ENCODE measurements at regions not wholly inside any gene's neighbourhood (a gene's known extent, or its start where the extent isn't known, plus 50 kb on each side); places are given as distances from the start of the nearest gene placed in this dataset.

DNA sequence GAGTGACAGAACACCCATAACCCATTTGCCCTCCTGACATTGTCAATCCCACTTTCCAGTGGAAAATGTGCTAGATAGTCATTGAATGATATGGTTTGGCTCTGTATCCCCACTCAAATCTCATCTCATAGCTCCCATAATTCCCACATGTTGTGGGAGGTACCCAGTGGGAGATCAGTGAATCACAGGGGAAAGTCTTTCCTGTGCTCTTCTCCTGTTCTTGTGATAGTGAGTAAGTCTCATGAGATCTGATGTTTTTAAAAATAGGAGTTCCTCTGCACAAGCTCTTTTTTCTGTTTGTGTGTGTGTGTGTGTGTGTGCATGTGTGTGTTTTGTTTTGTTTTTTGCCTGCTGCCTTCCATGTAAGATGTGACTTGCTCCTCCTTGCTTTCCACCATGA lies 191.7 kb downstream of the ARRDC4 start:
- peaks cover 18% of the 10 kb centered on the region for H3K27me3 Mint-ChIP-seq (ENCODE audit: low read depth)
- no peaks in the 10 kb centered on the region for H3K36me3 Mint-ChIP-seq (ENCODE audit: low read depth)
- no peak for TF ChIP-seq CTCF (IDR thresholded peaks at IDR 0.05; ENCODE audit: unreplicated experiment in 3 of 3)
- H3K27ac Mint-ChIP-seq: no peak overlapping the region
- H3K4me3 Mint-ChIP-seq: no peak overlapping the region
- H3K9me3 Mint-ChIP-seq: peaks cover 2% of the 10 kb centered on the region
- H3K4me1 Mint-ChIP-seq: peaks cover 27% of the 10 kb centered on the region

DNA sequence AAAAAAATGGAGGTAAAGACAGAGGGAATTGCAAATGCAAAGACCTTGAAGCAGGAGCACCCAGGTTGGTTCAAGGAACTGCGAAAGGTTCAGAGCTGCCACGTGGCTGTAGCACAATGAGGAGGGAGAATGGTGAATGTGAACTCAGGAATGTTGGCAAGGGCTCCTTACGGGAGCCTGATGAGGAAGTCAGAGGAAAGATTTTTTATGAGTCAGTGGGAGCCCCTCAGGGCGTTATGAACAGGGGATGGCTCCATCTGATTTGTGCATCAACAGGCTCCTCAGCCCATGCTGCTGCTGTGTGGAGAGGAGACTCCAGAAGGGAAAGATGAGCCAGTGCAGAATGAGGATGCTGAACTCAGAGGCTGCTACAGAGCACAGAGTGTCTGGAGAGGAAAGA lies 194.4 kb downstream of the ARRDC4 start:
- peaks cover 34% of the 10 kb centered on the region for H3K4me1 Mint-ChIP-seq
- H3K27me3 Mint-ChIP-seq (ENCODE audit: low read depth): peaks cover 4% of the 10 kb centered on the region
- H3K36me3 Mint-ChIP-seq (ENCODE audit: low read depth): no peaks in the 10 kb centered on the region
- H3K9me3 Mint-ChIP-seq: peaks cover 2% of the 10 kb centered on the region
- H3K4me3 Mint-ChIP-seq: peak overlapping the region in 1 of 3 experiments; percentile 33
- no peak for TF ChIP-seq CTCF (IDR thresholded peaks at IDR 0.05; ENCODE audit: unreplicated experiment in 3 of 3)
- H3K27ac Mint-ChIP-seq: peak overlapping the region in 1 of 3 experiments; percentile 7

DNA sequence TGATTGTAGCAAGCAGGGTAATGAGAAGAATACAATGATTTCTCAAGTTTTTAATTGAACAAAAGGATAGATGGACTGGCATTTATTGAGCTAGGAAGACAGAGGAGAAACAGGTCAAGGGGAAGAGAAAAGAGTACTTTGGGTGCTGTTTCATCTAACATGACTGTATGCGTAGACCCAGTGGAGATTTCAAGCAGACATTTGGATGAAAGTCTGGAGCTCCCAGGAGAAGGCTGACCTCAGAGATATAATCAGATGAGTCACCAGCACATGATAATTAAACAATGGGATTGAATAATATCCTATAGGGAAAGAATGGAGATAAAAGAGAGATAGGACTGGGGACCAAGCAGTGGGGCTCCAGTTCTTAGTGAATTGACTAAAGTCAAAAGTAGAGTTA lies 194.9 kb downstream of the ARRDC4 start:
- TF ChIP-seq CTCF (IDR thresholded peaks at IDR 0.05; ENCODE audit: unreplicated experiment in 3 of 3): no peak
- Mint-ChIP-seq H3K4me3 (peak overlapping the region in 1 of 3 experiments; percentile 33), H3K4me1 (peaks cover 37% of the 10 kb centered on the region), H3K9me3 (peaks cover 2% of the 10 kb centered on the region), H3K27ac (no peak overlapping the region), H3K27me3 (ENCODE audit: low read depth) (peaks cover 4% of the 10 kb centered on the region), H3K36me3 (ENCODE audit: low read depth) (no peaks in the 10 kb centered on the region)

DNA sequence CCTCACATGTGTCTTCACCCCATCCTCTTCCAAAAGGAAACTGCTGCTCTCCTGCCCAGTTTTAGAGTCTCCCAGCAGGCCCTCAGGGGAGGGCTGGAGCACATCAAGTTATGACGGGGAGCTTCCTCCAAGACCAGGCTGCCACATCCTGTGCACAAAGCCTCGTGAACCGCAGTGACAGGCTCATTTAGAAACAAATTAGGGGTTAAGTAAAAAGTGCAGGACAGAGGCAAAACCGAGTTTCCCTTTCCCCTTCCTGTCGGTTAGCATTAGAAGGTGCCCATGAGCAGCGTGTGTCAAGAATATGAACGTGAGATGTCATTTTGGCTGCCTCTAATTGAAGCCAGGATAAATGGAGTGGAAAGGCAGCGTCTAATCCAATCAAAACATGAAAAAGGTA lies 199.7 kb downstream of the ARRDC4 start:
- Mint-ChIP-seq H3K36me3 (ENCODE audit: low read depth) (no peaks in the 10 kb centered on the region), H3K9me3 (no peaks in the 10 kb centered on the region), H3K27me3 (ENCODE audit: low read depth) (peaks cover under 1% of the 10 kb centered on the region), H3K4me1 (peaks cover 17% of the 10 kb centered on the region), H3K4me3 (no peak overlapping the region), H3K27ac (peak overlapping the region in 1 of 3 experiments; percentile 19)
- TF ChIP-seq CTCF (IDR thresholded peaks at IDR 0.05; ENCODE audit: unreplicated experiment in 3 of 3): no peak

- H3K9me3 Mint-ChIP-seq: no peaks in the 10 kb centered on the region
- no peak for TF ChIP-seq CTCF (IDR thresholded peaks at IDR 0.05; ENCODE audit: unreplicated experiment in 3 of 3)
- no peak overlapping the region for H3K27ac Mint-ChIP-seq
- no peak overlapping the region for H3K4me3 Mint-ChIP-seq
- peaks cover 15% of the 10 kb centered on the region for H3K4me1 Mint-ChIP-seq
- no peaks in the 10 kb centered on the region for H3K36me3 Mint-ChIP-seq (ENCODE audit: low read depth)
- H3K27me3 Mint-ChIP-seq (ENCODE audit: low read depth): no peaks in the 10 kb centered on the region
Measured at GRCh38 chr15:98163319-98164045, 203.0 kb downstream of the ARRDC4 start.

GRCh38 chr15:98164571-98164970 lies 204.1 kb downstream of the ARRDC4 start:
- no peak overlapping the region for H3K4me3 Mint-ChIP-seq
- no peaks in the 10 kb centered on the region for H3K9me3 Mint-ChIP-seq
- H3K27ac Mint-ChIP-seq: no peak overlapping the region
- TF ChIP-seq CTCF (IDR thresholded peaks at IDR 0.05; ENCODE audit: unreplicated experiment in 3 of 3): no peak
- H3K36me3 Mint-ChIP-seq (ENCODE audit: low read depth): no peaks in the 10 kb centered on the region
- H3K27me3 Mint-ChIP-seq (ENCODE audit: low read depth): no peaks in the 10 kb centered on the region
- peaks cover 11% of the 10 kb centered on the region for H3K4me1 Mint-ChIP-seq

All from nephron (organoid).